OCI-LY3 (cell line): ENCODE measurements at regions not wholly inside any gene's neighbourhood (a gene's known extent, or its start where the extent isn't known, plus 50 kb on each side); places are given as distances from the start of the nearest gene placed in this dataset.

Experiments used
- H2AFZ ChIP-seq: fragments of 200-600, 300-600 bp; shearing (Covaris generic); 2 replicates; pipeline ENCODE4 v1.6.0; 2014; ENCODE audit warnings: antibody characterized with exemption, low read depth, low read length
- H3K27ac ChIP-seq: fragments of 200-600, 300-600 bp; sonication (generic); 2 replicates; pipeline ENCODE4 v1.5.1; 2014; ENCODE audit warnings: mild to moderate bottlenecking, low read length, moderate library complexity, mixed read lengths
- H3K27me3 ChIP-seq: fragments of 200-600, 300-600 bp; sonication (generic); 2 replicates; pipeline ENCODE4 v1.6.1; 2014; ENCODE audit warnings: low read depth, low read length, mixed read lengths
- H3K36me3 ChIP-seq: fragments of 200-600, 300-600 bp; sonication (generic); replicated peaks from 2 replicates; pipeline ENCODE3; 2014; ENCODE audit warnings: low read depth, low read length, mixed read lengths
- H3K4me1 ChIP-seq: fragments of 300-600, 200-600 bp; sonication (generic); 2 replicates; pipeline ENCODE4 v1.6.1; 2014; ENCODE audit warnings: low read length, mixed read lengths
- H3K4me2 ChIP-seq: fragments of 200-600, 300-600 bp; sonication (generic); 2 replicates; pipeline ENCODE4 v1.6.1; 2014; ENCODE audit warnings: low read length, mixed read lengths
- H3K4me3 ChIP-seq: fragments of 300-600, 200-600 bp; sonication (generic); 2 replicates; pipeline ENCODE4 v1.5.1; 2014; ENCODE audit warnings: antibody characterized with exemption, mild to moderate bottlenecking, low read length, moderate library complexity
- H3K79me2 ChIP-seq: fragments of 300-600, 200-600 bp; shearing (Covaris generic); 2 replicates; pipeline ENCODE4 v1.6.1; 2014; ENCODE audit warnings: mild to moderate bottlenecking, low read length, mixed read lengths
- H3K9ac ChIP-seq: fragments of 300-600, 200-600 bp; shearing (Covaris generic); 2 replicates; pipeline ENCODE4 v1.6.0; 2014; ENCODE audit warnings: mild to moderate bottlenecking, low read length, moderate library complexity
- H3K9me3 ChIP-seq: fragments of 200-600, 300-600 bp; shearing (Covaris generic); 2 replicates; pipeline ENCODE4 v1.6.1; 2014; ENCODE audit warnings: low read length, mixed read lengths; ENCODE audit not compliant: insufficient read depth
- H4K20me1 ChIP-seq: fragments of 200-600, 300-600 bp; sonication (generic); 2 replicates; pipeline ENCODE4 v1.6.1; 2016; ENCODE audit warnings: low read length, mixed read lengths; ENCODE audit not compliant: insufficient read depth
- CTCF ChIP-seq: fragments of 200-600, 300-600 bp; sonication (generic); IDR thresholded peaks from 2 replicates; pipeline ENCODE4 v1.5.1; 2014; ENCODE audit warnings: antibody characterized with exemption, low read length, low read depth
- EZH2phosphoT487 ChIP-seq: fragments of 200-600 bp; shearing (Covaris generic); IDR thresholded peaks from 2 replicates; pipeline ENCODE4 v1.6.1; 2018; ENCODE audit warnings: antibody characterized with exemption, mixed run types, low read depth

DNA sequence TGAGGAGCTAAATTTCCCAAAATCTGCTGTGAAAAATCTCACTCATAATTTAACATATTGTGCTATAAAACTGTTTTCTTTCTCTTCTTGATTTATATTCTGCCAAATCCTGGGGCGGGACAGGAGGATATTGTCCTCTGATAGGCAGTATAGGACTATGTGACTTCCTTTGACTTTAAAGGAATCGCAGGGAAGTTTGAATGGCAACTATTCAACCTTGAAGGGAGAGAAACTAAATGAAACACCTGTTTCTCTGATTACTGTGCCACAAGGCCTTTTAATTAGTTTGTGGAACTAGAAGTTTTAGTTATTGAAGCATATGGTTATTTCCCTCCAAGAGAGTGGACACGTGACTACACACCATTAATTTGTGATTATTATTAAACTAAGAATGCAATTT lies 607.4 kb downstream of the GATA3 start:
- no peaks in the 10 kb centered on the region for H3K27me3 ChIP-seq
- no peaks in the 10 kb centered on the region for H3K4me1 ChIP-seq
- H3K4me2 ChIP-seq, result no peak overlapping the region
- no peak overlapping the region for H3K9ac ChIP-seq
- no peak for TF ChIP-seq CTCF
- TF ChIP-seq EZH2phosphoT487, result no peak
- no peaks in the 10 kb centered on the region for H3K79me2 ChIP-seq
- H4K20me1 ChIP-seq, result no peaks in the 10 kb centered on the region
- H3K4me3 ChIP-seq, result no peak overlapping the region
- no peak overlapping the region for H2AFZ ChIP-seq
- no peaks in the 10 kb centered on the region for H3K9me3 ChIP-seq
- H3K36me3 ChIP-seq, result no peaks in the 10 kb centered on the region
- no peak overlapping the region for H3K27ac ChIP-seq

GRCh38 chr10:8663131-8663530 lies 608.6 kb downstream of the GATA3 start:
- Histone ChIP-seq H3K79me2 (no peaks in the 10 kb centered on the region), H3K4me2 (no peak overlapping the region), H3K27me3 (no peaks in the 10 kb centered on the region), H3K27ac (no peak overlapping the region), H3K9ac (no peak overlapping the region), H3K36me3 (no peaks in the 10 kb centered on the region), H3K4me1 (no peaks in the 10 kb centered on the region), H3K4me3 (no peak overlapping the region), H2AFZ (no peak overlapping the region), H4K20me1 (no peaks in the 10 kb centered on the region), H3K9me3 (no peaks in the 10 kb centered on the region)
- no peak for TF ChIP-seq CTCF
- no peak for TF ChIP-seq EZH2phosphoT487

DNA sequence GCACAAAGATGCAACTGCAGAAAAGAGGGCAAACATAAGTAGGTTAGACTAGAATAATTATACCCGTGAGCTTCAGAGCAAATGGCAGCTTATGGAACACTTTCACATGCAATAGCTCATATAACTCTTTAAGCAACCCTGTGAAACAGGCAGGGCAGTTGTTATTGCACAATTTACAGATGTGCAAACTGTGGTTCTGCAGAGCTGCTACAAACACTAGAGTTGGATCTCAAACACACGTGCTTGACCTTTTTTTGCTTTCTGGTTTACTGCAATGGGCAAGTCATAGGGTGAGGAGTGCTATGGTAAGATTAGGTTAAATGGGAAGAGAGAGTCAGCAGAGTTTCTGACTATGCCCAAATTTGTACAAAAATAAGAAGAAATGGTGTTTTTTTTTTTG lies 610.8 kb downstream of the GATA3 start:
- Histone ChIP-seq H3K4me3 (no peak overlapping the region), H3K4me1 (no peaks in the 10 kb centered on the region), H3K9ac (no peak overlapping the region), H3K79me2 (no peaks in the 10 kb centered on the region), H2AFZ (no peak overlapping the region), H3K36me3 (no peaks in the 10 kb centered on the region), H4K20me1 (no peaks in the 10 kb centered on the region), H3K27ac (no peak overlapping the region), H3K9me3 (no peaks in the 10 kb centered on the region), H3K4me2 (no peak overlapping the region), H3K27me3 (no peaks in the 10 kb centered on the region)
- TF ChIP-seq CTCF (no peak), EZH2phosphoT487 (no peak)

- Histone ChIP-seq H3K27me3 (no peaks in the 10 kb centered on the region), H3K9me3 (no peaks in the 10 kb centered on the region), H3K4me3 (no peak overlapping the region), H3K9ac (no peak overlapping the region), H4K20me1 (no peaks in the 10 kb centered on the region), H2AFZ (no peak overlapping the region), H3K4me1 (no peaks in the 10 kb centered on the region), H3K36me3 (no peaks in the 10 kb centered on the region), H3K4me2 (no peak overlapping the region), H3K79me2 (no peaks in the 10 kb centered on the region), H3K27ac (no peak overlapping the region)
- no peak for TF ChIP-seq CTCF
- TF ChIP-seq EZH2phosphoT487, result no peak
These were observed 616.0 kb downstream of the GATA3 start for GRCh38 chr10:8670461-8670860.
